Suprapubic skin (tissue), 4 donors: ENCODE measurements at regions not wholly inside any gene's neighbourhood (a gene's known extent, or its start where the extent isn't known, plus 50 kb on each side); places are given as distances from the start of the nearest gene placed in this dataset.

Experiments
- DNase-seq, 2 donors: peaks; one replicate each; pipeline ENCODE4 v3.0.0-alpha.2; 2019; ENCODE audit warnings: low spot score in 2 of 2
- H3K27ac ChIP-seq: fragments of 200-600 bp; sonication (generic); one replicate; pipeline ENCODE4 v1.5.1; 2019
- H3K27me3 ChIP-seq: fragments of 200-600 bp; sonication (generic); one replicate; pipeline ENCODE4 v1.5.1; 2019
- H3K36me3 ChIP-seq: fragments of 200-600 bp; sonication (generic); one replicate; pipeline ENCODE4 v1.5.1; 2019
- H3K4me1 ChIP-seq: fragments of 200-600 bp; sonication (generic); one replicate; pipeline ENCODE4 v1.5.1; 2019
- H3K4me3 ChIP-seq: fragments of 200-600 bp; sonication (generic); one replicate; pipeline ENCODE4 v1.5.1; 2019; ENCODE audit warnings: mild to moderate bottlenecking
- H3K9me3 ChIP-seq: fragments of 200-600 bp; sonication (generic); one replicate; pipeline ENCODE4 v1.5.1; 2019
- EP300 ChIP-seq: sonication (generic); formaldehyde crosslinking; IDR thresholded peaks from one replicate; pipeline ENCODE4 v1.6.1; 2017; ENCODE audit warnings: antibody characterized with exemption
- POLR2A ChIP-seq, 2 donors: fragments of 450-650 bp; IDR thresholded peaks; one replicate each; pipeline ENCODE4 v1.6.1; 2017; ENCODE audit warnings: antibody characterized with exemption in 2 of 2, mild to moderate bottlenecking in 2 of 2, moderate library complexity in 2 of 2
- POLR2AphosphoS5 ChIP-seq, 3 donors: sonication (generic); formaldehyde crosslinking; IDR thresholded peaks; one replicate each; pipeline ENCODE4 v1.6.1; 2017; ENCODE audit warnings: antibody characterized with exemption in 3 of 3
- WGBS: methylation state at CpG from one replicate; pipeline ENCODE4 v1.1.5; 2018; 5-methylcytosine and 5-hydroxymethylcytosine counted together
- TF ChIP-seq, protein P1 (sequence below), 2 donors: fragments of 200-600 bp in 1 of 2; fragments of 450-650 bp in 1 of 2; sonication (generic) in 1 of 2; IDR thresholded peaks; one replicate each; pipeline ENCODE4 v1.5.1; 2016 to 2019; ENCODE audit warnings: antibody characterized with exemption in 2 of 2, mild to moderate bottlenecking in 1 of 2, moderate library complexity in 1 of 2

DNA sequence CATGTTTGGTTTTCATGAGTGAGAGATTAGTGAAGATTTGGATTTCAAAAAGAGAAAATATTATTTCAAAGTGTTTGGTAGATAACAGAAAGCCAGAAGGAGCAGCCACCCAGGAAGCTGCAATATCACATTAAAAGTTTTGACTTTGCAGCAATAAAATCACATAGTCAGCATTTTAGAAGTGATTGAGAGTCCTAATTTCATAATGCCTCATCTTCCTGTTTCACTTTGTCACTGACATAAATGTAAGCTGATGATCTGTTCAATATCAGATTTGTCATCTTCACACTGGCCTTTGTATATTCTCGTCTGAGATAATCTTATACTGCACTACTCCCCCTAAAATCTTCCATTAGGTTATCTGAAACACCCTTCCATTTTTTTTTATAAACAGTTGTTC is 690.5 kb downstream of the ADCYAP1 start:
- Histone ChIP-seq H3K36me3 (no peaks in the 10 kb centered on the region), H3K27ac (no peak overlapping the region), H3K27me3 (no peaks in the 10 kb centered on the region), H3K4me3 (no peak overlapping the region), H3K4me1 (no peaks in the 10 kb centered on the region), H3K9me3 (no peaks in the 10 kb centered on the region)
- TF ChIP-seq EP300 (no peak), POLR2A (IDR thresholded peaks at IDR 0.05) (no peak), POLR2AphosphoS5 (IDR thresholded peaks at IDR 0.05) (no peak)
- TF ChIP-seq, protein P1, sequence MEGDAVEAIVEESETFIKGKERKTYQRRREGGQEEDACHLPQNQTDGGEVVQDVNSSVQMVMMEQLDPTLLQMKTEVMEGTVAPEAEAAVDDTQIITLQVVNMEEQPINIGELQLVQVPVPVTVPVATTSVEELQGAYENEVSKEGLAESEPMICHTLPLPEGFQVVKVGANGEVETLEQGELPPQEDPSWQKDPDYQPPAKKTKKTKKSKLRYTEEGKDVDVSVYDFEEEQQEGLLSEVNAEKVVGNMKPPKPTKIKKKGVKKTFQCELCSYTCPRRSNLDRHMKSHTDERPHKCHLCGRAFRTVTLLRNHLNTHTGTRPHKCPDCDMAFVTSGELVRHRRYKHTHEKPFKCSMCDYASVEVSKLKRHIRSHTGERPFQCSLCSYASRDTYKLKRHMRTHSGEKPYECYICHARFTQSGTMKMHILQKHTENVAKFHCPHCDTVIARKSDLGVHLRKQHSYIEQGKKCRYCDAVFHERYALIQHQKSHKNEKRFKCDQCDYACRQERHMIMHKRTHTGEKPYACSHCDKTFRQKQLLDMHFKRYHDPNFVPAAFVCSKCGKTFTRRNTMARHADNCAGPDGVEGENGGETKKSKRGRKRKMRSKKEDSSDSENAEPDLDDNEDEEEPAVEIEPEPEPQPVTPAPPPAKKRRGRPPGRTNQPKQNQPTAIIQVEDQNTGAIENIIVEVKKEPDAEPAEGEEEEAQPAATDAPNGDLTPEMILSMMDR (IDR thresholded peaks at IDR 0.05) = no peak
- DNase-seq = no peak
- WGBS = 32% methylated on average over 1 of the region's 1 CpG

DNA sequence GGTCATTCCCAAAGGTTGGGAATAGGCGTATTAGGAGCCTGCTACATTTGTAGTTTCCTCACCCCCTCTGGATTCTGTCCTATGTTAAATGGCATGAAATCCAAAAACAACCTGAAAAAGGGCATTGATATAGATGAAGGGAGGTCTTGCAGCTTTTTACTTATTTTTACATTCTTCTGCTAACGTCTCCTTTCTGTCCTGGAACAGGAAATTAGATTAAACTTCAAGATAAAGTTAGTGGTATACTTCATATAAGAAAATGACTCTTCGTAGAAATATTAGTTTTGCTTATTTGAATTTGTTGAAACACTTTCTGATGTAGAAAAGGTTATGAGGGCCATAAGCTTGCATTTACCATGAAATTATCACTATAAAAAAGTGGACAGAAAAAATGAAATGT is 694.5 kb downstream of the ADCYAP1 start:
- WGBS = 61% methylated on average over 3 of the region's 3 CpGs
- Histone ChIP-seq H3K36me3 (no peaks in the 10 kb centered on the region), H3K27ac (no peak overlapping the region), H3K4me3 (no peak overlapping the region), H3K27me3 (no peaks in the 10 kb centered on the region), H3K4me1 (no peaks in the 10 kb centered on the region), H3K9me3 (no peaks in the 10 kb centered on the region)
- TF ChIP-seq POLR2AphosphoS5 (IDR thresholded peaks at IDR 0.05) (no peak), EP300 (no peak)
- TF ChIP-seq, protein P1 (IDR thresholded peaks at IDR 0.05) = no peak
- DNase-seq = no peak

DNA sequence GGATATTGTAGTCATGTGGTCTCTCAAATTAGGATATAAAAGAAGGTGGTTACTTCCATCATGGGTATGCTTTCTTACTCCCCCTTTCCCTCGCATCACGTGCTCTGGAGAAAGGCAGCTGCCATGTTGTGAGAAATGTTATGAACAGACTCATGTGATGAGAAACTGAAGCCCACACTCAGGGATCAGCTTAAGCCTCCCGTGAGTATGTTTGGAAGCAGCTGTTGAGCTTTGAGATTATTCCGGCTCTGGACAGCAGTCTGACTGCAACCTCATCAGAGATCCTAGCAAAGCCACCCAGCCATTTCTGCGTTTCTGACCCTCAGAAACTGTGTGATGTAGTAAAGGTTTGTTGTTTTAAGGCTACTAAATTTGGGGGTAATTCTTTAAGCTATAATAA is 700.1 kb downstream of the ADCYAP1 start:
- TF ChIP-seq POLR2A (IDR thresholded peaks at IDR 0.05) = no peak
- TF ChIP-seq POLR2AphosphoS5 (IDR thresholded peaks at IDR 0.05) = no peak
- no peak for TF ChIP-seq EP300
- TF ChIP-seq, protein P1 (IDR thresholded peaks at IDR 0.05) = no peak
- 79% methylated on average over 5 of the region's 5 CpGs for WGBS
- no peak overlapping the region for H3K27ac ChIP-seq
- H3K4me3 ChIP-seq = no peak overlapping the region
- DNase-seq = no peak
- H3K9me3 ChIP-seq = no peaks in the 10 kb centered on the region
- H3K36me3 ChIP-seq = no peaks in the 10 kb centered on the region
- no peaks in the 10 kb centered on the region for H3K4me1 ChIP-seq
- no peaks in the 10 kb centered on the region for H3K27me3 ChIP-seq

DNA sequence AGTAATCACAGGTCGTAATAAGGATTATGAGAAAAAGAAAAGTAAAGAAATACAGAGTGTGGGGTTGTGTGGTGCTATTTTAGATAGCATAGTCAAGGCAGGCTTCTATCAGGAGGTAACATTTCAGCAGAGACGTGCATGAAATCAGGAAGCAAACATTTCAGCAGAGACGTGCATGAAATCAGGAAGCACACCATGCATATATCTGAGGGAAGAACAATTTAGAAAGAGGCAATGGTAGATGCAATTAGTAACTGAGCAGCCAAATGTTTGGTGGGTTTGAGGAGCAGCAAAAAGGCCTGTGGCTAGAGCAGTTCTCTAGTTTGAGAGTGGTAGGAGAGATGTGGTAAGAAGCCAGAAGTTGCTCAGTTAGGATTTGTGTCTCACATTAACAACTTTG is 713.7 kb downstream of the ADCYAP1 start:
- DNase-seq = no peak
- no peaks in the 10 kb centered on the region for H3K4me1 ChIP-seq
- H3K27ac ChIP-seq = no peak overlapping the region
- TF ChIP-seq POLR2A (IDR thresholded peaks at IDR 0.05) = no peak
- TF ChIP-seq, protein P1 (IDR thresholded peaks at IDR 0.05) = no peak
- no peak for TF ChIP-seq EP300
- TF ChIP-seq POLR2AphosphoS5 (IDR thresholded peaks at IDR 0.05) = no peak
- WGBS = 66% methylated on average over 3 of the region's 3 CpGs
- no peaks in the 10 kb centered on the region for H3K9me3 ChIP-seq
- no peaks in the 10 kb centered on the region for H3K27me3 ChIP-seq
- no peak overlapping the region for H3K4me3 ChIP-seq
- H3K36me3 ChIP-seq = no peaks in the 10 kb centered on the region

DNA sequence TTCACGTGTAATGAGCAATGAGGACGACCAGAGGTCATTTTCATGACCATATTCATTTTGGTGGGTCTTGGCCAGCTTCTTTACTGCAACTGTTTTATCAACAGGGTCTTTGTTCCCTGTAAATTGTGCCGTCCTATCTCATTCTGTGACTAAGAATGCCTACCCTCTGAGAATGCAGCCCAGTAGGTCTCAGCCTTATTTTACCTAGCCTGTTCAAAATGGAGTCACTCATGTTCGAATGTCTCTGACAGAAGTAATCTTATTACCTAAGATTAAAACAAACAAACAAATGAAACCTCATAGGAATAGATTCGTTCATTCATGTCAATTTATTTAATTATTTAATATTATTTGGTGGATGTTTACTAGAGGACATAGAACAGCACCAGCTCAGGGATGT is 714.8 kb downstream of the ADCYAP1 start:
- TF ChIP-seq POLR2AphosphoS5 (IDR thresholded peaks at IDR 0.05) (no peak), EP300 (no peak), POLR2A (IDR thresholded peaks at IDR 0.05) (no peak)
- TF ChIP-seq, protein P1 (IDR thresholded peaks at IDR 0.05) = no peak
- DNase-seq = no peak

More for the DNA sequence above, 714.8 kb downstream of the ADCYAP1 start:
- WGBS = 70% methylated on average over 5 of the region's 5 CpGs
- H3K9me3 ChIP-seq = no peaks in the 10 kb centered on the region
- H3K27me3 ChIP-seq = no peaks in the 10 kb centered on the region
- H3K36me3 ChIP-seq = no peaks in the 10 kb centered on the region
- no peaks in the 10 kb centered on the region for H3K4me1 ChIP-seq
- H3K27ac ChIP-seq = no peak overlapping the region
- H3K4me3 ChIP-seq = no peak overlapping the region
